NT2/D1 (cell line): ENCODE measurements at regions not wholly inside any gene's neighbourhood (a gene's known extent, or its start where the extent isn't known, plus 50 kb on each side); places are given as distances from the start of the nearest gene placed in this dataset.

Experiments used
- DNase-seq: peaks from one replicate; pipeline ENCODE4 v3.0.0-alpha.2; 2011; ENCODE audit warnings: low read depth, low spot score
- H3K27me3 ChIP-seq: 2 replicates; pipeline ENCODE4 v1.6.0; 2011; ENCODE audit warnings: mild to moderate bottlenecking; ENCODE audit not compliant: insufficient read length, insufficient read depth
- H3K36me3 ChIP-seq: 2 replicates; pipeline ENCODE4 v1.6.1; 2011; ENCODE audit warnings: mild to moderate bottlenecking, low read length, mixed read lengths; ENCODE audit not compliant: insufficient read depth, insufficient read length
- H3K4me1 ChIP-seq: 2 replicates; pipeline ENCODE4 v1.5.1; 2011; ENCODE audit not compliant: insufficient read depth, insufficient read length
- H3K4me3 ChIP-seq: 2 replicates; pipeline ENCODE4 v1.5.1; 2011; ENCODE audit warnings: low read depth; ENCODE audit not compliant: insufficient read length
- H3K9ac ChIP-seq: 2 replicates; pipeline ENCODE4 v1.6.0; 2011; ENCODE audit warnings: low read depth; ENCODE audit not compliant: insufficient read length
- H3K9me3 ChIP-seq: 2 replicates; pipeline ENCODE4 v1.5.1; 2011; ENCODE audit warnings: mild to moderate bottlenecking, low read length; ENCODE audit not compliant: insufficient read depth
- SUZ12 ChIP-seq: IDR thresholded peaks from 2 replicates; pipeline ENCODE4 v1.6.1; 2011; ENCODE audit not compliant: insufficient read length, insufficient read depth; ENCODE audit errors: extremely low read depth
- YY1 ChIP-seq: IDR thresholded peaks from 2 replicates; pipeline ENCODE4 v1.6.1; 2011; ENCODE audit not compliant: insufficient read length, insufficient read depth
- ZNF274 ChIP-seq: IDR thresholded peaks from 2 replicates; pipeline ENCODE4 v1.6.1; 2011; ENCODE audit warnings: mild to moderate bottlenecking, low read depth, low read length

- H3K4me3 ChIP-seq = no peak overlapping the region
- no peaks in the 10 kb centered on the region for H3K36me3 ChIP-seq
- H3K27me3 ChIP-seq = no peaks in the 10 kb centered on the region
- DNase-seq = no peak
- H3K4me1 ChIP-seq = no peaks in the 10 kb centered on the region
- H3K9me3 ChIP-seq = no peaks in the 10 kb centered on the region; the same call in 1 of the 2 replicates
- H3K9ac ChIP-seq = no peak overlapping the region
- TF ChIP-seq ZNF274 (no peak), YY1 (no peak), SUZ12 (no peak)
Observed at GRCh38 chr11:38296211-38296776, 1698.3 kb upstream of the RAG2 start.

GRCh38 chr11:38282718-38283117 lies 1684.7 kb upstream of the RAG2 start:
- no peaks in the 10 kb centered on the region for H3K36me3 ChIP-seq
- no peak for DNase-seq
- H3K9me3 ChIP-seq = no peaks in the 10 kb centered on the region; the same call in 1 of the 2 replicates
- no peak for TF ChIP-seq ZNF274
- TF ChIP-seq YY1 = no peak
- TF ChIP-seq SUZ12 = no peak
- H3K4me3 ChIP-seq = no peak overlapping the region
- no peak overlapping the region for H3K9ac ChIP-seq
- H3K27me3 ChIP-seq = no peaks in the 10 kb centered on the region
- no peaks in the 10 kb centered on the region for H3K4me1 ChIP-seq

- Histone ChIP-seq H3K9me3 (no peaks in the 10 kb centered on the region; the same call in 1 of the 2 replicates), H3K9ac (no peak overlapping the region), H3K27me3 (no peaks in the 10 kb centered on the region), H3K36me3 (no peaks in the 10 kb centered on the region), H3K4me3 (no peak overlapping the region), H3K4me1 (no peaks in the 10 kb centered on the region)
- TF ChIP-seq YY1 = no peak
- TF ChIP-seq ZNF274 = no peak
- no peak for TF ChIP-seq SUZ12
- DNase-seq = no peak
Observed at GRCh38 chr11:38278457-38279141, 1680.6 kb upstream of the RAG2 start.

GRCh38 chr11:38274031-38274430 lies 1676.0 kb upstream of the RAG2 start:
- Histone ChIP-seq H3K4me1 (no peaks in the 10 kb centered on the region), H3K4me3 (no peak overlapping the region), H3K9ac (no peak overlapping the region), H3K36me3 (no peaks in the 10 kb centered on the region), H3K27me3 (no peaks in the 10 kb centered on the region), H3K9me3 (peaks cover 7% of the 10 kb centered on the region; the same call in 1 of the 2 replicates)
- no peak for DNase-seq
- TF ChIP-seq ZNF274 (no peak), SUZ12 (no peak), YY1 (no peak)

GRCh38 chr11:38272376-38272775 lies 1674.3 kb upstream of the RAG2 start:
- Histone ChIP-seq H3K9ac (no peak overlapping the region), H3K27me3 (no peaks in the 10 kb centered on the region), H3K9me3 (peaks cover 7% of the 10 kb centered on the region; the same call in 1 of the 2 replicates), H3K36me3 (no peaks in the 10 kb centered on the region), H3K4me3 (no peak overlapping the region), H3K4me1 (no peaks in the 10 kb centered on the region)
- DNase-seq = no peak
- TF ChIP-seq ZNF274 (no peak), SUZ12 (no peak), YY1 (no peak)

GRCh38 chr11:38266691-38267090 lies 1668.7 kb upstream of the RAG2 start:
- H3K4me1 ChIP-seq = no peaks in the 10 kb centered on the region
- H3K9me3 ChIP-seq = peaks cover 7% of the 10 kb centered on the region; the same call in 1 of the 2 replicates
- no peaks in the 10 kb centered on the region for H3K36me3 ChIP-seq
- no peak for TF ChIP-seq ZNF274
- TF ChIP-seq YY1 = no peak
- no peak for TF ChIP-seq SUZ12
- H3K27me3 ChIP-seq = no peaks in the 10 kb centered on the region
- H3K9ac ChIP-seq = no peak overlapping the region
- H3K4me3 ChIP-seq = no peak overlapping the region
- DNase-seq = no peak

- H3K27me3 ChIP-seq = no peaks in the 10 kb centered on the region
- no peak overlapping the region for H3K4me3 ChIP-seq
- H3K4me1 ChIP-seq = no peaks in the 10 kb centered on the region
- no peak for TF ChIP-seq SUZ12
- TF ChIP-seq YY1 = no peak
- no peak for TF ChIP-seq ZNF274
- DNase-seq = no peak
- no peaks in the 10 kb centered on the region for H3K36me3 ChIP-seq
- H3K9me3 ChIP-seq = no peaks in the 10 kb centered on the region
- H3K9ac ChIP-seq = no peak overlapping the region
Observed at GRCh38 chr11:38256436-38256835, 1658.4 kb upstream of the RAG2 start.
